Vagina (tissue), 2 donors: ENCODE measurements at regions not wholly inside any gene's neighbourhood (a gene's known extent, or its start where the extent isn't known, plus 50 kb on each side); places are given as distances from the start of the nearest gene placed in this dataset.

Source experiments
- CTCF ChIP-seq, 3 experiments: fragments of 450-650 bp in 2 of 3; fragments of 200-600 bp in 1 of 3; sonication (generic) in 1 of 3; IDR thresholded peaks; one replicate each; pipeline ENCODE4 v1.5.1; 2017 to 2019; ENCODE audit warnings: antibody characterized with exemption in 3 of 3, mild to moderate bottlenecking in 2 of 3, moderate library complexity in 2 of 3
- POLR2A ChIP-seq, 2 donors: fragments of 450-650 bp; IDR thresholded peaks; one replicate each; pipeline ENCODE4 v1.6.1; 2017; ENCODE audit warnings: antibody characterized with exemption in 2 of 2, mild to moderate bottlenecking in 2 of 2, moderate library complexity in 2 of 2
- POLR2AphosphoS5 ChIP-seq, 2 donors: sonication (generic); formaldehyde crosslinking; IDR thresholded peaks; one replicate each; pipeline ENCODE4 v1.9.0; 2017; ENCODE audit warnings: antibody characterized with exemption in 2 of 2, mild to moderate bottlenecking in 2 of 2, low read depth in 1 of 2; ENCODE audit not compliant: insufficient read depth in 1 of 2

- TF ChIP-seq CTCF (IDR thresholded peaks at IDR 0.05), result no peak
- no peak for TF ChIP-seq POLR2AphosphoS5 (IDR thresholded peaks at IDR 0.05; ENCODE audit: insufficient read depth in 1 of 2, low read depth in 1 of 2)
- TF ChIP-seq POLR2A (IDR thresholded peaks at IDR 0.05), result no peak
These were observed 960.0 kb upstream of the RAG2 start for GRCh38 chr11:37557990-37558389.
